Brain microvascular endothelial cell (primary cell): ENCODE measurements at regions not wholly inside any gene's neighbourhood (a gene's known extent, or its start where the extent isn't known, plus 50 kb on each side); places are given as distances from the start of the nearest gene placed in this dataset.

Experiments used
- DNase-seq: peaks from one replicate; pipeline ENCODE4 v3.0.0-alpha.2; 2020
- H3K27ac ChIP-seq: fragments of 250-450 bp; sonication (Bioruptor Pico); 2 replicates; pipeline ENCODE4 v1.5.1; 2020; ENCODE audit warnings: mild to moderate bottlenecking, moderate library complexity
- H3K27me3 ChIP-seq: fragments of 250-450 bp; sonication (Bioruptor Pico); replicated peaks from 2 replicates; pipeline ENCODE4 v1.5.1; 2020; ENCODE audit warnings: mild to moderate bottlenecking
- H3K36me3 ChIP-seq: fragments of 250-450 bp; sonication (Bioruptor Pico); replicated peaks from 2 replicates; pipeline ENCODE4 v1.5.1; 2020; ENCODE audit warnings: mild to moderate bottlenecking
- H3K4me3 ChIP-seq: 2 replicates; pipeline ENCODE4 v1.5.1; 2011; ENCODE audit warnings: low read depth, mild to moderate bottlenecking, control low read depth, low read length, moderate library complexity
- in situ Hi-C: cut with HindIII; loops from 2 replicates; pipeline ENCODE4 v1.10.0; 2017; ENCODE audit warnings: low sequenced_read_pairs, low pct_ligation_motif_present
- TF ChIP-seq, protein P1 (sequence below): IDR thresholded peaks from 2 replicates; pipeline ENCODE4 v1.5.1; 2011; ENCODE audit warnings: low read depth, mild to moderate bottlenecking, moderate library complexity, low read length, control low read depth, inconsistent platforms; ENCODE audit errors: missing control alignments

DNA sequence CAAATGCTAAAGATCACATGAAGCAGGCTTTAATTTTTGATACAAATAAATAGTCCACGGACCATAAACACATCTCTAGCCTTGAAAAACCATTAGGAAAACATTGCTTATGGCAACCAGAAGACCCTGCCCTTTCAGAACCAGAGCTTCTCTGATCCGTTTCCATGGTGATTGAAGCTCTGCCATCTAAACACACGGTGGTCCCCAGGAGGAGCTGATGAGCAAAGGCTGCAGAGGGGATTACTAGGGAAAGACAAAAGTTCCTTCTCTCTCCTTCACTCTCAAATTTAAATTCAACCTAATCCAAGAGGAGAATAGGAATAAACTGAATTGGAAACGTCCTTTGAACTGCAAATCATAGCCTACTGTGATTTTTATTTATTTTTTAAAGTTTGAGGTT, 122.0 kb upstream of the ATP10A start:
- TF ChIP-seq, protein P1, sequence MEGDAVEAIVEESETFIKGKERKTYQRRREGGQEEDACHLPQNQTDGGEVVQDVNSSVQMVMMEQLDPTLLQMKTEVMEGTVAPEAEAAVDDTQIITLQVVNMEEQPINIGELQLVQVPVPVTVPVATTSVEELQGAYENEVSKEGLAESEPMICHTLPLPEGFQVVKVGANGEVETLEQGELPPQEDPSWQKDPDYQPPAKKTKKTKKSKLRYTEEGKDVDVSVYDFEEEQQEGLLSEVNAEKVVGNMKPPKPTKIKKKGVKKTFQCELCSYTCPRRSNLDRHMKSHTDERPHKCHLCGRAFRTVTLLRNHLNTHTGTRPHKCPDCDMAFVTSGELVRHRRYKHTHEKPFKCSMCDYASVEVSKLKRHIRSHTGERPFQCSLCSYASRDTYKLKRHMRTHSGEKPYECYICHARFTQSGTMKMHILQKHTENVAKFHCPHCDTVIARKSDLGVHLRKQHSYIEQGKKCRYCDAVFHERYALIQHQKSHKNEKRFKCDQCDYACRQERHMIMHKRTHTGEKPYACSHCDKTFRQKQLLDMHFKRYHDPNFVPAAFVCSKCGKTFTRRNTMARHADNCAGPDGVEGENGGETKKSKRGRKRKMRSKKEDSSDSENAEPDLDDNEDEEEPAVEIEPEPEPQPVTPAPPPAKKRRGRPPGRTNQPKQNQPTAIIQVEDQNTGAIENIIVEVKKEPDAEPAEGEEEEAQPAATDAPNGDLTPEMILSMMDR, result no peak
- DNase-seq, result no peak
- Histone ChIP-seq H3K36me3 (no peaks in the 10 kb centered on the region), H3K4me3 (no peak overlapping the region), H3K27ac (no peak overlapping the region), H3K27me3 (no peaks in the 10 kb centered on the region)
- in situ Hi-C loops, result no loop called here

DNA sequence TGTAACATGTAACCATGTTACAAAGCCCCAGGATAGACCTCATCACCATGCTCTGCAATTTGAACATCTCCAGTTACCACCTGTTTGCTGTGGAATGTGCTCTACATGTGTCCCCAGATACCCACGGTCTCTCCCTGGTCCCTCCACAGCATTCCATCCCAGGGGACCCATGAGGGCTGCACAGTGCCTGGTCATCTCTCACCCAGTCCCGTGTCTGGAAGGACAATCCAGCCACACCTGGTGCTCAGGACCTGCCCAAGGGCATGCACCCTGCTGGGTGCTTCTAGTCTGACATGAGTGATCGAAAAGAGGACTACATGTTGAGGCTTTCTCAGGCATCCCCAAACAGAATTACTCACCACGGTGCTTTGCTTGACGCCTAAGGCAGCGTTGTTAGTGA, 119.6 kb upstream of the ATP10A start:
- no peak overlapping the region for H3K4me3 ChIP-seq
- H3K27ac ChIP-seq, result no peak overlapping the region
- TF ChIP-seq, protein P1, result no peak
- no peaks in the 10 kb centered on the region for H3K36me3 ChIP-seq
- no peaks in the 10 kb centered on the region for H3K27me3 ChIP-seq
- DNase-seq, result no peak
- in situ Hi-C loops, result no loop called here

DNA sequence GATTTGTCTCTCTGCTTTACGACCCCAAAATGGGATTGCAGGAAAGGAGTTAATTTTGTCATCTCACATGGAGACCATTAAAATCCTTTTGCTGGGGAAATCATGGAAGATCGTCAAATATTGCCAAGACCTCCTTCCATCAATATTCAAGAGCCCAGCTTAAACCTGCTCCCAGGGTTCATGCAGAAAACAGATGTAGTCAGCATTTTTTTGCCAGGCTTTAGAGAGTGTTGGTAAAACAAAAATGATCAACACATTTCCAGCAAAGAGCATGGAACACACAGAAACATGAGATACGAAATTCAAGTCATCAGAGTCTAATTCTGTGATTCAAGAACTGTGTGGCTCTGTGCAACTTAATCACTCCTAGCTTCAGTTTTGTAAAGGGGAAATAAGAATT, 118.0 kb upstream of the ATP10A start:
- no peak for DNase-seq
- H3K27me3 ChIP-seq, result no peaks in the 10 kb centered on the region
- H3K27ac ChIP-seq, result no peak overlapping the region
- TF ChIP-seq, protein P1, result no peak
- H3K4me3 ChIP-seq, result no peak overlapping the region
- H3K36me3 ChIP-seq, result no peaks in the 10 kb centered on the region
- in situ Hi-C loops, result no loop called here

DNA sequence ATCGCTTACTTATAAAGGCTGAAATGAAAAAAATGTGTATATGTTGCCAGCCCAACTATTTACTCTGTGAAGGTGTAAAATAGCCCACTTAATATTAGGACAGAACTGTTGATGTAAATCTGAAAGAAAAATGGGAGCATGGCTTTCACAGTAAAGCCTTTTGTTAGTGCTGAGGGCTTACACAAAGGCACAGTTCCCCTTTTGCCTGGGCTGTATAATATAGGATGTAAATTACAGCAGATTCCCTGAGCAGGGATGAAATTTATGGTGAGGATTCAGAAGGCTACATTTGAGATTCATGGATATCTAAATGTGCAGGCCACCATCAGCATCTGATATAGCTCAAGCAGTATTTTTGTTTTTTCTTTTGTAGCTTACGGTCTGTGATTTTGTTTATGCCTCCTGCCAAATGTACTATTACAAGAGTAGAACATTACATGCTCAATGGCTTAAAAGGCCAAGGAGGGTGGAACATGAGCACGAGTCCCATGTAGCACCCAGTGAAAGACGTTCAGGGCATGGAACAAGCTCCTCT, 109.1 kb upstream of the ATP10A start:
- DNase-seq, result no peak

DNA sequence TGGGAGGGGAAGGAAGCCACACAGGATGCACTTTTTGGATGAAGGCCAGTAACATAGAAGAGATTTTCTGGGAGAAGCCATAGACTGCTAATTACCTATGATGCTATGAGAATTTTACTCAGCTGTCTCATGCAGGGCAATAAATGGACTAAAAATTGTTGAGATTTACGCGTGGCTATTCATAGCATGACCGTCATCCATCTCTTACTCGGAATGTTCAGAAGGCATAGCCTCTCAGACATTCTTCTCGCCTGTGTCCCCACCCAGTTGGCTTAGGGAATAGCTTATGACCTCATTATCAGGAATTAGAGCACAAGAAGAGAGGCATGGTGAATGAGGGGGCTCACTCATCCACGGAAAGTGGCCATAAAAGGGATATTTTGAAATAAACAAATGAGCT, 107.9 kb upstream of the ATP10A start:
- DNase-seq, result no peak
- in situ Hi-C loops, result no loop called here
- H3K27ac ChIP-seq, result no peak overlapping the region
- no peak overlapping the region for H3K4me3 ChIP-seq
- H3K27me3 ChIP-seq, result no peaks in the 10 kb centered on the region
- H3K36me3 ChIP-seq, result no peaks in the 10 kb centered on the region
- TF ChIP-seq, protein P1, result no peak

More for the DNA sequence above, 109.1 kb upstream of the ATP10A start:
- H3K27me3 ChIP-seq, result no peaks in the 10 kb centered on the region
- TF ChIP-seq, protein P1, result no peak
- no peak overlapping the region for H3K27ac ChIP-seq
- H3K36me3 ChIP-seq, result no peaks in the 10 kb centered on the region
- in situ Hi-C loops, result no loop called here
- H3K4me3 ChIP-seq, result no peak overlapping the region

DNA sequence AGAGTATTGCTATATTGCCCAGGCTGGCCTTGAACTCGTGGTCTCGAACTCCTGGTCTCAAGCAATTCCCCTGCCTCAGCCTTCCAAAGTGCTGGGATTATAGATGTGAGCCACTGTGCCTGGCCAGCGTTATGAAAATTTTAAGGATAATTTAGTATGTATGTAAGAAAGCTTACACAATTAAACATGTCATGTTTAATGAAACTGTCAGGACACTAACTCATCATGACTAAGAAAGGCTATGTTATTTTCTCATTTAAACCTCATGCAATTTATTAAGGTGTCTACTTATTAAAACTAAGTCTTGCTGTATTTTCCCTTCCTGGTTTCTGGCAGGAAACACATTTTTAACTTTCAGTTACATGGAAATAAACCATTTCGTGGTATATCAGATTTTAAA, 106.8 kb upstream of the ATP10A start:
- in situ Hi-C loops, result no loop called here
- H3K27me3 ChIP-seq, result no peaks in the 10 kb centered on the region
- no peak overlapping the region for H3K4me3 ChIP-seq
- DNase-seq, result no peak
- no peaks in the 10 kb centered on the region for H3K36me3 ChIP-seq
- no peak overlapping the region for H3K27ac ChIP-seq
- TF ChIP-seq, protein P1, result no peak
